ENCODE measurements at regions not wholly inside any gene's neighbourhood (a gene's known extent, or its start where the extent isn't known, plus 50 kb on each side); places are given as distances from the start of the nearest gene placed in this dataset.
"Not testable (repeated sequence)": the region's sequence is repeated elsewhere in the genome, so short reads cannot be mapped to it uniquely, and the experiment has no call there.

DNA sequence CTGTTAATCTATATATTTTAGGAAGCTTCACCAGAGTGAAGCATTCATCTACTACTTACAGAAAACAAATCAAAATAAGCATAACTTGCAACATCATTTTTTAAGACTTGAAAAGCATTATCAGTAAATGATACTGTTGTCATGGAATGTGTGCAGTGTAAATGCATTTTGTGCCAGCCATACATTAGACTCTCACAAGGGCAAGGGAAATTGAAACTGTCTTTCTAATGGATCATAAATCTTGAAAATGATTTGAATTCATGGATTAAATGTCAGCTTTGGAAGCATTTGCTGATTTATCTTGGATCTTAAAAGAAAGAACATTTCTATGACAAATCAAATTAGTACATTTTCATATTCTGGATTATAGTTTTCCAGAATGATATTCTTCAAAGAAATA, 338.3 kb upstream of the SGO1 start:
- no peak overlapping the region for H3K4me3 Mint-ChIP-seq
- H3K27me3 Mint-ChIP-seq (ENCODE audit: low read depth in 3 of 3), result no peaks in the 10 kb centered on the region
- H3K9me3 Mint-ChIP-seq, result peaks cover 9 to 49% (median 13%) of the 10 kb centered on the region in 6 donors
- DNase-seq, result no peak
- no peaks in the 10 kb centered on the region for H3K36me3 Mint-ChIP-seq
- no peak overlapping the region for H3K27ac Mint-ChIP-seq
- no peaks in the 10 kb centered on the region for H3K4me1 Mint-ChIP-seq

DNA sequence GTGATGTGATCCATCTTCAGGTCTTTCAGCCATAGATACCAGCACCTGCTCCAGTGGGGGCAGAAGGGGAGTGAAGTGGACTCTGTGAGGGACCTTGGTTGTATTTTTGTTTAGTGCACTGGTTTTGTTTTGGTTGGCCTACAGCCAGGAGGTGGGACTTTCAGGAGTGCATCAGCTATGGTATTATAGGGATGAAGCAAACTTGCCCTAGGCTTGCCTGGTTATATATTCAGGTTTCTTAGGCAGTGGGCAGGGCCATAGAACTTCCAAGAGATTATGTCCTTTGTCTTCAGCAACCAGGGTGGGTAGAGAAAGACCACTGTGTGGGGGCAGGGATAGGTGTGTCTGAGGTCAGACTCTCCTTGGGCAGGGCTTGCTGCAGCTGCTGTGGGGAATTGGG, 337.3 kb upstream of the SGO1 start:
- Mint-ChIP-seq H3K9me3 (peaks cover 7 to 54% (median 10%) of the 10 kb centered on the region in 6 donors), H3K4me1 (no peaks in the 10 kb centered on the region), H3K4me3 (no peak overlapping the region), H3K27ac (no peak overlapping the region), H3K27me3 (ENCODE audit: low read depth in 3 of 3) (no peaks in the 10 kb centered on the region), H3K36me3 (no peaks in the 10 kb centered on the region)
- DNase-seq, result no peak

DNA sequence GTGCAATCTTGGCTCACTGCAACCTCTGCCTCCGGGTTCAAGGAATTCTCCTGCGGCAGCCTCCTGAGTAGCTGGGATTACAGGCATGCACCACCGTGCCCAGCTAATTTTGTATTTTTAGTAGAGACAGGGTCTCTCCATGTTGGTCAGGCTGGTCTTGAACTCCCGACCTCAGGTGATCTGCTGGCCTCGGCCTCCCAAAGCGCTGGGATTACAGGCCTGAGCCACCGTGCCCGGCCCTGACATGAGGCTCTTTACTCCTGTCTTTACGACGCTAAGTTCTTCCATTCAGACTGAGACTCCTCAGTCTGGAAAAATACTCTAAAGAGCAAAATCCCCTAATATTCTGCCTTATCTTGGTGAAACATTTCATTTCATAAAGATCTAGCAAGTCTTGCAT, 331.3 kb upstream of the SGO1 start:
- DNase-seq; H3K4me3 Mint-ChIP-seq; H3K27ac Mint-ChIP-seq; H3K4me1 Mint-ChIP-seq; H3K36me3 Mint-ChIP-seq; H3K27me3 Mint-ChIP-seq (ENCODE audit: low read depth in 3 of 3): not testable (repeated sequence)
- H3K9me3 Mint-ChIP-seq, result peaks cover 6 to 51% (median 10%) of the 10 kb centered on the region in 6 donors

DNA sequence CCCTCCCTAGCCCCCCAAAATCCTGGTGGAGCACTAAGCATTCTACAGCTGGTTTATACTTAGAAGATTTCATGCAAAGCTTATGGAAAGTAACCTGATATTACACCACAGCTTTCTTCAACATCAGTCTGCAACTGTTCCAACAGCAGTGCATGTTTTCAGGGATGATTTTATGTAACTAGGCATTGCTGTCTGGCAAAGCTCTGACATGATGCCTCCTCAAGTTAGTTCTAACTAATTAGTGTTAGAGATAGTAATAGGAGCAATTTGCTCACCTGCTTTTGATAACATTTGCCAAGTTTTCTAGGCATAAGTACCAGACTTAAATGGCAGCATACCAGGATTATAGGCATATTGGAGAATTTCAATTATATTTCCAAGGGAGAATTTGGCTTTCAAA, 330.3 kb upstream of the SGO1 start:
- H3K27me3 Mint-ChIP-seq (ENCODE audit: low read depth in 3 of 3), result no peaks in the 10 kb centered on the region

DNA sequence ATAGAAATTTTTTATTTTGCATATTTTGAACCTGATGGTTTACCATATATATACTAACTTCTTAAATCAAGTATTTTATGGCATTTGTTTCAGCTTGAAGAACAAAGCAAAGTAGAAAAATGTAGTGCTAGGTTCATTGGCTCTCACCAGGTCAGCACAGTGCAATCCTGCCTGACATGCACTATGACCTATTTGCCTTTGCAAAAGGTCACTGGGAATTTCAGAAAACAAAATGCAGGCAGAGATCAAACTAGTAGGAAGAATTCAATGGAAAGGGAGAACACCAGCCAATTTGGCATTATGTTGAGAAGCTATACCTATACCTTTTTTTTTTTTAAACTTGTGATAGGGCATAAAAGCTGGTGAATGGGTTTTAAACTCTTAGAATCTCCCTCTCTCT, 329.8 kb upstream of the SGO1 start:
- Mint-ChIP-seq H3K36me3 (no peaks in the 10 kb centered on the region), H3K4me1 (no peaks in the 10 kb centered on the region), H3K4me3 (no peak overlapping the region), H3K27ac (no peak overlapping the region), H3K9me3 (peaks cover 5 to 44% (median 14%) of the 10 kb centered on the region in 6 donors), H3K27me3 (ENCODE audit: low read depth in 3 of 3) (peaks cover 0 to 2% (median 0%) of the 10 kb centered on the region in 3 donors)
- DNase-seq, result no peak

More for the DNA sequence above, 330.3 kb upstream of the SGO1 start:
- DNase-seq, result no peak
- Mint-ChIP-seq H3K27ac (no peak overlapping the region), H3K36me3 (no peaks in the 10 kb centered on the region), H3K4me3 (no peak overlapping the region), H3K4me1 (no peaks in the 10 kb centered on the region), H3K9me3 (peaks cover 6 to 47% (median 15%) of the 10 kb centered on the region in 6 donors)

GRCh38 chr3:20511863-20512505, 326.0 kb upstream of the SGO1 start:
- H3K4me1 Mint-ChIP-seq, result no peaks in the 10 kb centered on the region
- H3K4me3 Mint-ChIP-seq, result no peak overlapping the region
- H3K27ac Mint-ChIP-seq, result no peak overlapping the region
- H3K36me3 Mint-ChIP-seq, result no peaks in the 10 kb centered on the region
- peaks cover 8 to 49% (median 17%) of the 10 kb centered on the region in 6 donors for H3K9me3 Mint-ChIP-seq
- DNase-seq, result no peak
- H3K27me3 Mint-ChIP-seq (ENCODE audit: low read depth in 3 of 3), result peaks cover 0 to 6% (median 2%) of the 10 kb centered on the region in 3 donors

- DNase-seq, result no peak
- no peaks in the 10 kb centered on the region for H3K36me3 Mint-ChIP-seq
- H3K9me3 Mint-ChIP-seq, result peaks cover 16 to 62% (median 19%) of the 10 kb centered on the region in 6 donors
- H3K4me1 Mint-ChIP-seq, result no peaks in the 10 kb centered on the region
- H3K27me3 Mint-ChIP-seq (ENCODE audit: low read depth in 3 of 3), result peaks cover 0 to 6% (median 2%) of the 10 kb centered on the region in 3 donors
- no peak overlapping the region for H3K4me3 Mint-ChIP-seq
- H3K27ac Mint-ChIP-seq, result no peak overlapping the region
These were observed 324.4 kb upstream of the SGO1 start for GRCh38 chr3:20510396-20510795.

DNA sequence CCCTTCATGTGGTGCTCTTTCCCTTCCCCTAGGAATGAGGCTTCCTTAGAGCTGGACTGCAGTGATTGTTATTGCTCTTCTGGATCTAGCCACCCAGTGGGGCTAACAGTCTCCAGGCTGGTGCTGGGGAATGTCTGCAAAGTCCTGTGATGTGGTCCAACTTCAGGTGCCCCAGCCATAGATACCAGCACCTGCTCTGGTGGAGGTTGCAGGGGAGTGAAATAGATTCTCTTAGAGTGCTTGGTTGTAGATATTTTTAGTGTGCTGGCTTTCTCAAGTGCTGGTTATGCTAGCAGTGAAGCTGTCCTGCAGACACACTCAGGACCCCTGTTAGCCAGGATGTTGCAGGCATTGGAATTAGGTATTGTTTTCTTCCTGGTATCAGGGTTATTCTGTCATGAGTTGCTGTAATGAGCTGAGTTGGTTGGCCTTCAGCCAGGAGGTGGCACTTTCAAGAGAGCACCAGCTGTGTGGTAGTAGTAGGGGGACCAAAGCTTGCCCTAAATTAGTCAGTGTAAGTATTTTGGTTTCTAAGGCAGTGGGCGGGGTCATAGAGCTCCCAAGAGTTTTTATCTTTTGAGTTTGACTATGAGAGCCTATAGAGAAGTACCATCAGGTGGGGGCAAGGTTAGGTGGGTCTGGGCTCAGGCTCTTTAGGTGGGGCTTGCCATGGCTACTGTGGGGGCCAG, 317.5 kb upstream of the SGO1 start:
- Mint-ChIP-seq H3K27ac (no peak overlapping the region), H3K4me1 (no peaks in the 10 kb centered on the region), H3K9me3 (peaks cover 19 to 87% (median 39%) of the 10 kb centered on the region in 6 donors), H3K27me3 (ENCODE audit: low read depth in 3 of 3) (peaks cover 0 to 4% (median 2%) of the 10 kb centered on the region in 3 donors), H3K36me3 (peaks cover 0 to 4% (median 0%) of the 10 kb centered on the region in 3 donors), H3K4me3 (no peak overlapping the region)
- no peak for DNase-seq

DNA sequence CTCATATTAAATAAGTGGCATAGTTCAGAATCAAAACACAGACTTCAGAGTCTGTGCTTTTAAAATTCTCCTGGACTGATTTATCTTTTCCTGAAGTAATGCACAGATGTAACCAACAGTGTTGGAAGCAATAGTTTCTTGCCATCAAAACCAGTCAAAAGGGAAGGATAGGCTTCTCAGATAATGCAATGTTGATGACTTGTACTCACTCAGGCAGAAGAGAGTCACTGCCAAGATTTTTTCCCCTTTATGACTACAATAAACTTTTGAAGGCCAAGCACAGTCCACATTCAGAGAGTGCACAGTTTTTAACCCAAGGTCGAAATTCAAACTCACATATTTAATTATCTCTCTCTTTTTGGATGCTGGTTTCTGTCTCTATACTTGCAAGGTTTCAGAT, 305.0 kb upstream of the SGO1 start:
- H3K27me3 Mint-ChIP-seq (ENCODE audit: low read depth in 3 of 3), result peaks cover 0 to 5% (median 3%) of the 10 kb centered on the region in 3 donors
- no peak for DNase-seq
- no peak overlapping the region for H3K4me3 Mint-ChIP-seq
- H3K36me3 Mint-ChIP-seq, result no peaks in the 10 kb centered on the region
- no peaks in the 10 kb centered on the region for H3K4me1 Mint-ChIP-seq
- no peak overlapping the region for H3K27ac Mint-ChIP-seq
- H3K9me3 Mint-ChIP-seq, result peaks cover 4 to 54% (median 18%) of the 10 kb centered on the region in 6 donors

DNA sequence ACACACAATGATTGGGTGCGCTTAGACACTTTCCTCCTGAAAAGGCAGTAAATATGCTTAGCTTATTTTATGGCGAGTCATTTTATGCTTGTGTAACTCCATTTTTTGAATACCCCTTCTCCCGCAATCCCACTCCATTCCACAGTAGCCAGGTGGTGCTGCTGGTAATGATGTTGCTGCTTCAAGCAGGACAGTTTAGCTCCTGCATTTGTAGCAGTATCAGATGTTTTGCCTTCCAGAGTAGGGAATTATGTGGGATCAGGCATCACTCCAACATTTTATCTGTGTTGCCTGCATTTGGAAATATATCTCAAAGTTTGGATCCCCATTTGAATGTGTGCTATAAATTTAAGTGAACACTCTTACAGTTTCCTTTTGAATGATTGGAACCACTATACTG, 302.1 kb upstream of the SGO1 start:
- H3K4me1 Mint-ChIP-seq, result no peaks in the 10 kb centered on the region
- no peak overlapping the region for H3K27ac Mint-ChIP-seq
- no peak overlapping the region for H3K4me3 Mint-ChIP-seq
- peaks cover 9 to 59% (median 27%) of the 10 kb centered on the region in 6 donors for H3K9me3 Mint-ChIP-seq
- H3K36me3 Mint-ChIP-seq, result no peaks in the 10 kb centered on the region
- peaks cover 0 to 3% (median 3%) of the 10 kb centered on the region in 3 donors for H3K27me3 Mint-ChIP-seq (ENCODE audit: low read depth in 3 of 3)
- DNase-seq, result no peak

DNA sequence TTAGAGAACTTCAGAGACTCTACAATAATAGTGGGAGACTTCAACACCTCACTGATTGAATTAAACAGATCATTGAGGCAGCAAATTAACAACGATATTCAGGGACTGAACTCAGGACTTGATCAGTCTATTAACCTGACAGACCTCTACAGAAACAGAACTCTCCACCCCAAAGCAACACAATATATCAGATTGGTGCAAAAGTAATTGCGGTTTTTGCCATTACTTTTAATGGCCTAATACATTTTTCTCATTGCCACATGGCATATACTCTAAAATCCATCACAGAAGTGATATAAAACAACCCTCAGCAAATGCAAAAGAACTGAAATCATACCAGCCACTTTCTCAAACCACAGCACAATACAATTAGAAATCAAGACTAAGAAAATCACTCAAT, 298.1 kb upstream of the SGO1 start:
- no peak overlapping the region for H3K4me3 Mint-ChIP-seq
- peaks cover 0 to 2% (median 0%) of the 10 kb centered on the region in 3 donors for H3K27me3 Mint-ChIP-seq (ENCODE audit: low read depth in 3 of 3)
- no peaks in the 10 kb centered on the region for H3K4me1 Mint-ChIP-seq
- H3K36me3 Mint-ChIP-seq, result peaks cover 0 to 4% (median 3%) of the 10 kb centered on the region in 3 donors
- H3K27ac Mint-ChIP-seq, result no peak overlapping the region
- DNase-seq, result no peak
- peaks cover 20 to 68% (median 40%) of the 10 kb centered on the region in 6 donors for H3K9me3 Mint-ChIP-seq

DNA sequence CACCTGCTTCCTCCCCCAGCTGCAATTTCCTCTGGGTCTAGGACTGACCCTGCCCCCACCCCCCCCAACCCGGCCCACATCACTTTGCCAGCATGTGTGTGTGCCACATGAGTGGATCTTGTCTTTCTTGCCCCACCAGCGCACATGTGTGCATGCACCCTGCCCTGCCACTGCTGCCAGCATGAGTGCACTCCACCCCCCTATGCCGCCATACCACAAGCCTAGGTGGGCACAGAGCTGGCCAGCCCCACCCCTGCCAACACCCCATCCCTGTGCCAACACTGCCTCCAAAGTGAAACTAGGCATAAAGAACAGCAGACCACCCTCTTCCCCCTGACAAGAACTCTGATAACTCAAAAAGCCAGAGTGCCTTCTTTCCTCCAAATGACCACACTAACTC, 296.3 kb upstream of the SGO1 start:
- no peak overlapping the region for H3K4me3 Mint-ChIP-seq
- peaks cover 0 to 4% (median 3%) of the 10 kb centered on the region in 3 donors for H3K36me3 Mint-ChIP-seq
- no peaks in the 10 kb centered on the region for H3K4me1 Mint-ChIP-seq
- DNase-seq, result no peak
- peaks cover 24 to 72% (median 46%) of the 10 kb centered on the region in 6 donors for H3K9me3 Mint-ChIP-seq
- H3K27ac Mint-ChIP-seq, result no peak overlapping the region
- H3K27me3 Mint-ChIP-seq (ENCODE audit: low read depth in 3 of 3), result peaks cover 0 to 2% (median 0%) of the 10 kb centered on the region in 3 donors

DNA sequence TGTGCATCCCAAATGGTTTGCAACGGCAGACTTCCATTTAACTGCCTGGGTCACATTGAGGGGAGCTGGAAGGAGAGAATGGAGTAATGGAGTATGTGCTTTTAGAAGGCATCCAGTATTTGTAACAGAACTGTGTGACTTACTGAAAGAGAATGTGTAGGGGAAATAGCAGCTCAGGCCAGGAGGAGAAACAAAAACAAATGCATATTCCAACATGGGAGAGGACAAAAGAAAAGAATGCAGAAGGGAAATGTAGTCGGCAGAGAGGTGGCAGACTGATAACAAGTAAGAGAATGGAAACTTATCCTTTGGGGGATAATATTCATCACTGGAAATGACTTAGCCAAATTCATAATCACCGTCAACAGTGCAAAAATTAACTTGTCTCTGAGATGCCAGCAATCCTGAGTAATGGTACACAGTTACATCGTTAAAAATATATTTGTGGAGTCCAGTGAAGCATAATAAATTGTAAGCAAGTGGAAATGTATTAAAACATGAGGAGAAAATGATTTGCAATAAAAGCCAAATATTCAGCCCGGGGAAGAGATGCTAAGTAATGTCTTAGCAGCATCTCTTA, 294.9 kb upstream of the SGO1 start:
- Mint-ChIP-seq H3K27ac (no peak overlapping the region), H3K4me3 (no peak overlapping the region), H3K9me3 (peaks cover 27 to 58% (median 44%) of the 10 kb centered on the region in 6 donors), H3K36me3 (peaks cover 0 to 4% (median 3%) of the 10 kb centered on the region in 3 donors), H3K4me1 (no peaks in the 10 kb centered on the region), H3K27me3 (ENCODE audit: low read depth in 3 of 3) (peaks cover 0 to 2% (median 0%) of the 10 kb centered on the region in 3 donors)
- DNase-seq, result no peak

DNA sequence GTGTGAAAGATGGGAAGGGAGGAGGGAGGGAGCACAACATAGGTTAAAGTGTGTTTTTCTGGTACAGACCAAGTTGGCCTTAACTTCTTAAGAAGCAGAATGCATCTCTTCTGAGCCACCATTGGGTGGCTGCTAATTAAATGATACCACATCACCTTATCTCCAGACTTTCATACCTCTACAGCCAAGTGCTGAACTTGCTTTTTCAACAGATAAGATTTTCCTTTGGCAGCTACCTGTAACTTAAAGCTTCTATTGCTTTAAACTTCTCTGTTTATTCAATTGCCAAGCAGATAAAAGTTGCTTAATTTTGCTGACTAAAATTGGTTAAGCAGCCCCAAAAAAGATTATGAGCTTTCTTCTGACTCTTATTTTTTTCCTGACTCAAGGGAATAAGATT, 292.4 kb upstream of the SGO1 start:
- no peak overlapping the region for H3K27ac Mint-ChIP-seq
- peaks cover 18 to 47% (median 33%) of the 10 kb centered on the region in 6 donors for H3K9me3 Mint-ChIP-seq
- H3K27me3 Mint-ChIP-seq (ENCODE audit: low read depth in 3 of 3), result peaks cover 0 to 2% (median 0%) of the 10 kb centered on the region in 3 donors
- H3K4me3 Mint-ChIP-seq, result no peak overlapping the region
- no peak for DNase-seq
- no peaks in the 10 kb centered on the region for H3K4me1 Mint-ChIP-seq
- H3K36me3 Mint-ChIP-seq, result peaks cover 0 to 4% (median 3%) of the 10 kb centered on the region in 3 donors
